NCI-H1105 treated with DMSO at 0.1 percent for 48 hours (cell line): ENCODE measurements at regions not wholly inside any gene's neighbourhood (a gene's known extent, or its start where the extent isn't known, plus 50 kb on each side); places are given as distances from the start of the nearest gene placed in this dataset.

Experiments
- DNase-seq: peaks from one replicate; lab custom pipeline; 2025; lab: John Stamatoyannopoulos, UW

DNA sequence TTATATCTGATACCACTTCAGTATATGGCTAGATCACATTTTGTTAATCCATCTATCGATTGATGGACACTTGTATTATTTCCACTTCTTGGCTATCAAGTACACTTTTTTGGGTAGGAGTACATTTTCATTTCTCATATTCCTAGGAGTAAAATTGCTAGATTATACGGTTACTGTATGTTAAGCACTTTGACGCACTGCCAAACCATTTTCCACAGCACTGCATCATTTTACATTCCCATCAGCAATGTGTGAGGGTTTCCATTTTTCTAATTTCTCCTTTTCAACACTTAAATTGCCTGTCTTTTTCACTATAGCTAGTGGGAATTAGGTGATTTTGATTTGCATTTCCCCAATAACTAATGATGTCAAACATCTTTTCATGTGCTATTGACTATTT is 179.3 kb upstream of the B3GAT1 start:
- DNase-seq: no peak

DNA sequence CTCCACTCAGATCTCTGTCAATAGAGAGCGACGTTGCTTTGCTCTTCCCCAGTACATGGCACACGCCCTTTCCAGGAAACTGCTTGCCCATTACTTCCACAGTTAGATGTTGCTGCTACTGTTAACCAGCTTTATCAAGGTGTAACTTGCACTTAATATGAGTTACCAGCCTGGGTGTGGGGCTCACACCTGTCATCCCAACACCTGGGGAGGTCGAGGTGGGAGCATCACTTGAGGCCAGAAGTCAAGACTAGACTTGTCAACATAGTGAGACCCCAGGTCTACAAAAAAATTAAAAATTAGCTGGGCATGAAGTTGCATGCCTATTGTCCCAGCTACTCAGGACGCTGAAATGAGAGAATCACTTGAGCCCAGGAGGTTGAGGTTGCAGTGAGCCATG is 177.1 kb upstream of the B3GAT1 start:
- no peak for DNase-seq

DNA sequence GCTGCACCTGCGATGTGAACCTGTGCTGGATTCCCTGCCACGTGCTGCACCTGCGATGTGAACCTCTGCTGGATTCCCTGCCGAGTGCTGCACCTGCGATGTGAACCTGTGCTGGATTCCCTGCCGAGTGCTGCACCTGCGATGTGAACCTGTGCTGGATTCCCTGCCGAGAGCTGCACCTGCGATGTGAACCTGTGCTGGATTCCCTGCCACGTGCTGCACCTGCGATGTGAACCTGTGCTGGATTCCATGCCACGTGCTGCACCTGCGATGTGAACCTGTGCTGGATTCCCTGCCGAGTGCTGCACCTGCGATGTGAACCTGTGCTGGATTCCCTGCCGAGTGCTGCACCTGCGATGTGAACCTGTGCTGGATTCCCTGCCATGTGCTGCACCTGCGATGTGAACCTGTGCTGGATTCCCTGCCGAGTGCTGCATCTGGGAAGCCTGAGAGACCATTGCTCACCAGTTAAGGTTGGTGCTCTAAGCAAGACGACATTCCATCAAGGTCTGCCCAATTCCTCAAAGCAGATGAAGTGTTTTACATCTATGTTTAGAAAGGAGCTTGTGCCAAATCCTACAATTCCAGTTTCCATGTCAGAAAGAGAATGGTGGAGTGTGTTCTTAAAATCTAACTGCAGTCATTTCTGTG is 176.5 kb upstream of the B3GAT1 start:
- peak; percentile 66 for DNase-seq

DNA sequence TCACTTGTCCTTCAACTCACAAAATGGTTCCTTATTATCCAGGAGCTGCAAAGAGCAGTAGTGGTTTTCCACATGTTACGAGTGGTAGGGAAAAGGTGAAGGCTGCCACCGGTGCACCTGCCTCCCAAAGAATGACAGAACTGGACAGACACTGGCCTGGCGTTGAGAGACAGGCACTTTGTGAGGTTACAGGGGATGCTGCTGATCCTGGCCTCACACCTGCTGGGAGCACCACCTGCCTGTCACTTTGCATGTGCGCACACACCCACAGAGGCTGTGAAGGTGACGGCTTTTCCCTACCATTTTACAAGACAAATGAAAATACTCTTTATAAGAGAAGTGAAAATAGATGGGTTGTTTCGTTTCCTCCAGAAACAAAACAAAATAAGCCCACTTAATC is 175.3 kb upstream of the B3GAT1 start:
- DNase-seq: no peak

DNA sequence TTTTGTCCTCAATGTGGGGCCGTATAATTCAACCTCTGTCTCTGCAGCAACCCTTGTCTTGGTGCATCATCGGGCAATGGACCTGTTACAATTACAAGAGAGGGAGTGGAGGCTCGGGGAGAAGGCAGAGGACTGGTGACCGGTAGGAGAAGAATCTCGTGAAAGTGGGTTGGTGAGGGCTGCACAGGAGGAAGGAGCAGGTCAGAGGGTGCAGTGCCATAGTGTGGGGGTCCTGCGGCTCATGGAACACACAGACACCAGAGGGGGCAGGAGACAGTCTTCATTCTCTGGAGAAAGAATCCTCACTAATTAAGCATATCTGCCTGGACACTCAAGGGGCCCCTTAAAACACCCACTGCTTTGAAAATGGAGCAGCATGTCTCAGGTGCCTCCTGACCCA is 174.7 kb upstream of the B3GAT1 start:
- no peak for DNase-seq

DNA sequence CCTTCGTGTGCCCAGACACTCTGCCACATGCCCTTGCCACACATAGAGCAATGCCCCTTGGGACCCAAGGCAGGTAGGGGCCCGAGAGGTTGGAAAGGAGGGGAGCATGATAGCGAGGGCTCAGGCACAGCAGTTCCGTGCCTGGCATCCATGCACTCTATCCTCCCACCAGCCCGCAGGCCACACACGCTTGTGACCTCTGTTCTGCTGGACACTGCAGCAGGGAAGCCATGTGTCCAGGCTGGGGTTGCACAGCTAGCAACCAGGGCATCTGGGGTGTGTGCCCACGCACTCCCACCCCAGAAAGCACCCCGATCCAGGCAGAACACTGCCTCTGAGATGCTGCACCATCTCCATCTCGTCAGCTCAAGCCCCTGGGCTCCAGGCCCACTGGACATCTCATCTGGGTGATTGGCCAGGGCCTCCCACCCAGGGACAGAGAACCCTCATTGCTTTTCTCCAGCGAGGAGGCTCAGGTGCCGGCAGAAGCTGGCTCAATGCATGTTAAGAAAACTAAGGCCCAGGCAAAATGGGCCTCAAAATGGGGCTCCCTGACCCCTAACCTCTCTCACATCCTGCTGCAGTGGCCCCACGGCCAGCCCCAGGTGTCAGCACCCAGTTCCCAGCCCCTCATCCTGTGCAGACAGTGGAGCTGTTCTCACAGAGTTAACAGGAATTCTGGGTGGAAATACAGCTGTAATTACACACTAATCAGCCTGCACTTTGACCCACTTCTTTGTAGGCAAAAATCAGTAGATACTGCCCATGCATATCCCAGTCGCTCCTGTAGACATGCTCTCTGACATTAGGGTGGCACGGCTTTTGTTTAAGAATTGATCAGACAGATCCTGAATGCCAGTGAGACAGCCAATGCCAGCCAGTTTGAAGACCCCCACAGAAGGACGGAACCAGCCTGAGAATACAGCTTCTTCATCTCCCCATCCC is 173.9 kb upstream of the B3GAT1 start:
- DNase-seq: no peak

DNA sequence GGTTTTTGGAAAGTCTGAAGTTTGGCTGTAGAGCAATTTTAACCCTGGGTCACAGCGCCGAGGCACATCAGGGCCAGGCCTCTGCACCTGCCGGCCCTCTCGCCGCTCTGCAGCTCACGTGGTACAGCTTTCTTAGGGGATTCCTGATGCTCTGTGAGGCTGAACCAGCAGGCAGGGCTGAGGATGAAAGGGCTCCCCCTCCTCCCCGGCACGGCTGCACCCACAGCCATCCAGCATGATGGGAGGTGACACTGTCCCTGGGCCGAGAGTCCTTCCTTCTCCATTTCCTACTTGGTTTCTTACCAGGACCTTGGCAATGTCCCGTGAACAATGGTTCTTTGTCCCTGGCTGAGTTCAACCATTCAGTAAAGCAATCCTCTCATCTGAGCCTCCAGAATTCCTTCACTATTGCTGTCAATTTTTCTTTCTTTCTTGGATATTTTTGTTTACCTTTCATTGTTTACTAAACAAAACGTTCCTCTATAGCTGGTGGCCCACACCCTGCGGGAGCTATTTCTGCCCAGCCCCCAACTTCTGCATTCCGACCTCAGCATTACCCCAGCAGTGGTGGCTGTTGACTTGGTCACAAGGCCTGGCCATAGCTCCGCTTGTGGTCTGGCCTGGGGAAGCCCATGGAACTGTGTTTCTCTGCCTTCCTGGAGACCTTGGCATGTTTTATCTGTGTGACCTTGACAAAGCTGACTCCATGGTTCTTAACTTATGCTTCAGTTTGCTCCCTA is 172.8 kb upstream of the B3GAT1 start:
- DNase-seq: no peak

DNA sequence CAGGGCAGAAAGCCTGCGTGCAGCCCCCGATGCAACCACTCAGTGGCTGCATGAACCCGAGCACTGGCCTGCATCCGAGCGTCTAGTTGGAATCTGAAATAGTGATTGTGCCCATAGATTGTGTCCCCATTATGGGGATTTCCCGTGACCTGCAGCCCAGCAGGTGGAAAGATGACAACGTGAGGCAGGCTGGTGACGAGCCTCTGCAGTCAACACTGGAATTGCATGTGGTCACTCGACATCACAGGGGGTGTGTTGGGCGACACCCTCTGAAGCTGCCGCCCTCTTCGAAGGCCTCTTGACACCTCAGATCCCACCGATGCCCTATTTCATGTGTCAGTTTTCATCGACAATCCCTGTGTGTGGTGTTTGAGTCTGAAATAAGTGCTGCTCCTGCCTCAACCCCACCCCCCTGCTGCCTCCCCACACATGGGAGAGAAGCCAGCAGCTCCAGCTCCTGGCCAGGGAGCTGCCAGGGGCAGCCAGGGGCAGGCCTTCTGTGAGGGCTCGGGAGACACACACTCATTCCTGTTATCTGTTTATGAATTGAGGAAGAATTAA is 172.0 kb upstream of the B3GAT1 start:
- no peak for DNase-seq

DNA sequence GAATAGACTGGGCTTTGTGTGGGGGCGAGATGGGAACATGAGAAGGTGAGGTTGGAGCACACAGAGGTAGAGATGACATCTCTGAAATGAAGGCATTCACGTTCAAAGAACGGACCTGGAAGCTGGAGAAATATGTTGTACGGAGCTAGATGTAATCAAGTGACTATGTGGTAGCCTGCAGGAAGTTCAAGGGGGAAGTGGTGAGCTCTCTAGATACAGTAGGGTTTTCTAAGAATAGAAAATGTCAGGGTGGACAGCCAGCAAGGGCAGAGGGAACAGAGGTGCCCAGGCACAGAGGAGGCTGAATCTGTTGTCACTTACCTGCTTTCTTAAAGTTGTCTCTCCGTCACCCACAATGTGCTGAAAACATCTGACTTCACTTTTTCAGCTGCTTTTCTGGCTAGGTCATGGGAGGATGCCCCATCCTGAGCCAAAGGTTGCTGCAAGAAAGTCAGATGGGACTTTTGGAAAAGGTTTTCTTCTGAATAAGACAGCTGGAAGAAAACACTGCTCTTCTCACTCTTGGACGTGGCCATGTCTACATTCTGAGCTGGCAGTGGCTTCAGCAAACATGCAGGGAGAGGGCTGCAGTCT is 171.5 kb upstream of the B3GAT1 start:
- DNase-seq: no peak

DNA sequence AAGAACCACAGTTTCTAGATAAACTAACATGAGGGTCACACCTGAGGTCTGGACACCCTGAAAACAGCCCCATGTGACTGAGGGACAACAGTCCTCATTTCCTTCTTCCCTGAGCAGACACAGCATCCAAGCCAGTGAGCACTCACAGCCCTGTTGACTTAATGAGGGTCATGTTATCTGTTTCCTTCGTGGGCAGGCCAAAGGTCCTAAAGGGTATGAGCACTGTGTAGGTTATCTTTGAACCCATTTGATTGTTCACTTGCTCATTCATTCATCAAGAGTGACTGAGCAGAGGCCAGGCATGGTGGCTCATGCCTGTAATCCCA is 170.7 kb upstream of the B3GAT1 start:
- DNase-seq: no peak

DNA sequence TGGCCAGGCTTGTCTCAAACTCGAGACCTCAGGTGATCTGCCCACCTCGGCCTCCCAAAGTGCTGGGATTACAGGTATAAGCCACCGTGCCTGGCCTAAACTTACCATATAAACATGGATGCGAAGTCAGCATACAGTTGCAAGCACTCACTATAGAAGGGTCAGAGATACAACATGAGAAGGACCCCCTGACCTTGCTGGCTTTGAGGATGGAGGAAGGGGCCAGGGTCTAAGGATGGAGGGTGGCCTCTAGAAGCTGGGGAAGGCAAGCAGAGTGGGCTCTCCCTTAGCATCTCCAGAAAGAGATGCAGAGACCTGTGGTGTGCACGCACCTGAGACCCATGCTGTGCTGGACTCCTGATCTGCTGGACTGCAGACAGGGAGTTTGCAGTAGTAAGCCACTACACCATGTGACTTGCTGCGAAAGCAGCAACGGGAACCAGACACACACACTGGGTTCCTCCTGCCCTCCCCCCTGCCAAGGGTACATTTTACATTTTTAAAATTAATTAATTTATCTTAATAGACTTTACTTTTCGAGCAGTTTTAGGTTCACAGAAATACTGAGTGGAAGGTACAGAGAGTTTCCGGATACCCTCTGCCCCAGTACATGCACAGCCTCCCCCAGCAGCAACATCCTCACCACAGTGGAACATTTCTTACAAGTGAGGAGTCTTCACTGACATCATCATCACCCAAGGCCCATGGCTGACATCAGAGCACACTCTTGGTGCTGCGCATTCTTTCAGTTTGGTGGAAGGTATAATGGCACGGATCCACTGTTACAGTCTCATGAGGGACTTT is 170.1 kb upstream of the B3GAT1 start:
- DNase-seq: no peak

DNA sequence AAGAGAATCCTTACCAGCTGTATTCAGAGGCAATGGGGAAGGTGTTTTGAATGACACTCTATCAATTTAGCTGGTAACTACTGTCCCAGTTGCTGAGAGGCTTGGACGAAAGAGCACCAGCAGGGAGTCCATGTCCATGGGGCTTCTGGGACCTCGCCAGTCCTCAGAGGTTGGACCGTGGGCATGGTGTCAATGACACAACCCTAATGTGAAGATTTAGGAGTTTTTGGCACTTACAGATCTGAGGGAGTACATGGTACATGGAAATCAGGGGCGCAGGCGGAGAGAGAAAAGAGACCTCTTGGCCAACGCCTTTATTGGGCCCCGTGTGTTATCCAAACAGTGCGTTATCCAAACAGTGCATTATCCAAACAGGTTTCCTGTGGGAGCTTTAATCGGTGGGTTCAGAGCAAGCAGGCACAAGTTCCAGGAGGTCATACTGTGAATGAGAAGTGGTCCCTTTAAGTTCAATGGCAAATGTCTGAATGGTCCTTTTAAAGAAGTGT is 169.1 kb upstream of the B3GAT1 start:
- no peak for DNase-seq

DNA sequence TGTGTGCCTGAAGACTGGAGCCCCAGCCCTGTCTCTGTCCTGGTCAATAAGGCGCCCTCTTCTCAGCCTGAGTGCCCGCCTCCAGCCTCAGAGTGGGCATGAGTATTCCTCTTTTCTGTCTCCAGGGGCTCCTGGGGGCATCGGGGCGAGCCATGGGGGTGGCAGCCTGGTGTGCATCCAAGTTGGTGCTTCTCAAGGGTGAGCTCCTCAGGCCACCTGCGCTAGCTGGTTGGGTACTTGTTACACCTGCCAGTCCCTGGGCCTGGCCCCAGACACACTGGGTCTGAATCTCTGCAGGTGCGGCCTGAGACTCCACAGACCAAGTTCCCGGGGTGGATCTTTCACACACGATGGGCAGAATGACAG is 168.6 kb upstream of the B3GAT1 start:
- no peak for DNase-seq

DNA sequence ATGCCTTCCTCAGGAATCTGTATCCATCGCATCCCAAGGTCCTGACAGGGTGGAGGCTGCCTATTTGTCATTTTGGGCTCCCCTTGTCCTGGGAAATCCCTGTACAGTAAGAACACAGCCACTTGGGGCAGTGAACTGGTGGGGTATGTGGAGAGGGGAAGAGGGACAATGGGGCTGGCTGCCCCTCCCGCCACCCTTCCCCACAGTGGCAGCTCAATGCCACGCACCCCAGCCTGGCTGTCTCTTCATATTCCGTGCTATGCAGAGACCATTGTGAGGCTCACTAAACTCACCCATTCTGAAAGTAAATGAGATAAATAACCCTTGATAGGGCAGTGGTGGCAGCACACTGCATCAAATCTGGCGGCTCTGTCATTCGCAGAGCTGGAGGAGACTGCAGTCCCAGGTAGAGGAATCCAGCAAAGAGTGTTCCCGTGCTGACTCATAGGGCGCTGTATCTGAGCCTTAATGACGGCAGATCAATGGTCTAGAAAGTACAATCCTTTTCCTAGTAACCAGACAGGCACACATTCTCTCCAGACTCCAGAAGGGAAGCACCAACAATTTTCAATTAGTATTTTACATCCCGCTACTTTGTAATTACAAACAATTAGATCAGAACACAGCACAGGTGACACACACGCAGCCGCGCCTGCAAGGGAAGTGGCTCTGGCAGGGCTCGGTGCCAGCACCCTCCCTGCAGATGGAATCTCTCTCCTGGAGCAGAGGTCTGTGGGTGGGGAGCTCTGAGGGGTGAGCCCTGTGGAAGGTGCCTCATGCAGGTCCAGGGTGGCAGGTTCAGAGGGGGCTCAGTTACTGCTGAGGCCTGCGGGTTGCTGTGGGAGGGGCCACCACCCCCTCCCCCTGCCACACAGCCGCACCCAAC is 167.9 kb upstream of the B3GAT1 start:
- DNase-seq: peak; percentile 86

DNA sequence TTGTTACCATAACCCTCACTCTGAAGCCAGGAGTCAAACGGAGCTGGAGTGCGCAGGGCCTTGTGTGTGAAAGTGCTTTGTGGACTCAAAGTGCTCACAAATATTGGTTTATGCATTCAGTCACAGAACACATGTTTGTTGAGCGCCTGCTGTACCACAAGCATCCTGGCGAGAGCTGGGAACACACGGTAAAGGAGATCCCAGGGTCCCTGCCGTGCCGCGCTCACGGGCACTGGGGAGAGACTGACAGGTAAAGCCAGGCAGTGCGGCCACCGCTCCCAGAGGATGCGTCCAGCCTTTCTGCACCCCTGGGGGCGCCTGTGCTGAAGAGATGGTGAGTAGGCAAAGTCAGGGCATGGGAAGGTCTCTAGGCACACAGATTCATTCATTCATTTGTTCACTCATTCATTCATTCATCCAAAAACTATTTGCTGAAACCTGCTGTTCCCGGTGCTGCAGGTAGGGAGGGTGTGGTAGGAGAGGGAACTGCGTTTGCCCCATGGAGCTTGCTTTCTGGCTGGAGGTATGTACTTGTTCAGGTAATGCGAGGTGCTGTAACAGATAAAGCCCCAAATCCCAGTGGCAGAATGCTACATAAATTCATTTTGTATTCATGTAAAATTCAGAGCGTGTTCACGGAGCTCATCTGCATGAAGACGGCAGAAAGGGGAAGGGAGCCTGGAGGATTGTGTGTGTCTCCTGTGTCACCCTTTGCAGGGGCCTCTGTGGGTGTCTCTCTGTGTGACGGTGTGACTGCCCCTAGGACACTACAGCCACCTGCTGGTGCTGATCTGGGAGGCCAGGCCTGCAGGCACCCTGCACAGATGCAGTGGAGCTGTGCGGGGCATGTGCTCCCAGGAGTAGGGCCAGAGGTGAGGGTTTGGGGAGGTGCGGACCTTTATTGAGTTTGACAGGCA is 167.0 kb upstream of the B3GAT1 start:
- no peak for DNase-seq

DNA sequence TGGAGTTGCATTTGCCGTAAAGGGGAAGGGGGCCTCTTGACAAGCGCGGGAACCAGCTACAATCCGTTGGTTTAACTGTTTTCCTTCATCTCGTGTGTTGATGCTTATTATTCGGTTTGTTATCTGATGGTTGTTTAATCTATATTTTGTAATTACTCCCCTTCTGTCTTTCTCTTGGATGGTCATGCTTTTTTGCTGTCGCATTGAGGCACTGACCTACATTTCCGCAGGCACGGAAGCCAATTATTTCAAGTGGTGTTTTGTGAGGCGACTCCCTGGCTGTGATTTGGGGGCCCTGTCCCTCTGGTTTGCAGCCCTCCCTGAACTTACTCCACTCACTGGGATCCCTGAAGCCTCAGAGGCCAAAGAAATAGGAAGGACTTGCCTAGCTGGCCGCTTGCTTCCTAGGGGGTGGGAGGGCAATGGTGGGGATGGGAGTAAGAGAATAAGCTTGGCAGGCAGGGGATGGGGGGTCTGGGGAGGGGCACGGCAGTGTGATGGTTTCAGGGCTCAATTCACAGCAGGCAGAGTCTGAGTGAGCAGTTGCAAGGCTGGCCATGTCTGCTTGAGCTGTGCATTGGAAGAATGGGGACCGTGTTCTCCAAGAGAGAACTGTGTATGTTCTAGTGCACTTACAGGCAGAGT is 165.8 kb upstream of the B3GAT1 start:
- DNase-seq: no peak

DNA sequence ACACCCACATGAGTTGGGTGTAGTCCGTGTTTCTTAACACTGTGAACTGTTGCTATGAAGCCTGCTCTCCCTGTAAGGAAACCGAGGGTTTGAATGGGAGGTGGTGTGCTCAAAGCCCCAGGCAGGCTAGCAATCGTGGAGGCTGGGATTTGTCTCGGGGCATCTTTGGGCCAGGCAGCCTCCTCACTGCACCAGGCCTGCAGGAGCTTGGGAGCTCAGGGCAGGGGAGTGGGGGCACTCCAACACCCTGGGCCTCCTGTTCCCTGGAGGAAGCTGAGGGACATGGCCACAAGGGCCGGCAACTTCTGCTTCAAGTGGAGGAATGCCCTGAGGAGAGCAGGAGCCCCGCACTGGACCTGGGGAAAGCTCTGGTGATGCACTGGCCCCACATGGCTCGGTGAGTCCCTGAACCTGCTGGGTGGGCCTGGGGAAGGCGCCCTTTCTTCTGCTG is 164.7 kb upstream of the B3GAT1 start:
- DNase-seq: no peak

DNA sequence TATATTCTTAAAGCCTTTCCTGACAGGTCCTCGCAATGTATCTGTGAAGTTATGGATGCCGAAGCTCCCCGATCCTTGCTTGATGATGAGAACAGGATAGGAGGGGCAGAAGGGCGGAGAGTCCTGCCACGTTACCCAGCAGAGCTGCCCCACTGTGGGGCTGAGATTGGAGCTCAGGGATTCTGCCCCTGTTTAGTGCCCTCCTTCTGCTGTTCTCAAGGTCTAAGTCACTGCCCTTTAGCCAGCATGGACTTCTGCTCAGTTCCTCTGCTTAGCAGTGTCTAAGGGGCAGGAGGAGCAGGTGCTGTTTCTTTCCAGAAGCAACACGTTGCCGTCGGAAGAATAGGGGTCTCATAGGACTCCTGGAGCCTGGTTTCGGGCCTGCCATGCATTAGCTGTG is 164.2 kb upstream of the B3GAT1 start:
- no peak for DNase-seq
